Stimulated activated naive CD8-positive, alpha-beta T cell treated with anti-CD3 and anti-CD28 coated beads, Interleukin-15, Interleukin-2, amounts not matched to agents 100 ng/mL and 50 ng/mL, for 24 hours (primary cell): ENCODE measurements at regions not wholly inside any gene's neighbourhood (a gene's known extent, or its start where the extent isn't known, plus 50 kb on each side); places are given as distances from the start of the nearest gene placed in this dataset.

Experiments
- H3K27ac Mint-ChIP-seq: one replicate; pipeline ENCODE4 v1.8.0; 2021; ENCODE audit warnings: mild to moderate bottlenecking, mixed read lengths
- H3K27me3 Mint-ChIP-seq: one replicate; pipeline ENCODE4 v1.8.0; 2021; ENCODE audit warnings: mixed read lengths
- H3K36me3 Mint-ChIP-seq: one replicate; pipeline ENCODE4 v1.8.0; 2021; ENCODE audit warnings: low read depth, mixed read lengths
- H3K4me1 Mint-ChIP-seq: one replicate; pipeline ENCODE4 v1.8.0; 2021; ENCODE audit warnings: low read depth, mixed read lengths
- H3K4me3 Mint-ChIP-seq: one replicate; pipeline ENCODE4 v1.8.0; 2021; ENCODE audit warnings: mild to moderate bottlenecking, mixed read lengths
- H3K9me3 Mint-ChIP-seq: one replicate; pipeline ENCODE4 v1.8.0; 2021; ENCODE audit warnings: mixed read lengths

- Mint-ChIP-seq H3K4me3 (no peak overlapping the region), H3K9me3 (no peaks in the 10 kb centered on the region), H3K4me1 (no peaks in the 10 kb centered on the region), H3K27ac (no peak overlapping the region), H3K27me3 (peaks cover 4% of the 10 kb centered on the region), H3K36me3 (no peaks in the 10 kb centered on the region)
Observed at GRCh38 chr12:115770643-115771042, 506.9 kb downstream of the MED13L start.

GRCh38 chr12:115767916-115768315, 509.6 kb downstream of the MED13L start:
- H3K4me3 Mint-ChIP-seq = no peak overlapping the region
- H3K9me3 Mint-ChIP-seq = no peaks in the 10 kb centered on the region
- peaks cover 4% of the 10 kb centered on the region for H3K27me3 Mint-ChIP-seq
- H3K27ac Mint-ChIP-seq = no peak overlapping the region
- no peaks in the 10 kb centered on the region for H3K4me1 Mint-ChIP-seq
- no peaks in the 10 kb centered on the region for H3K36me3 Mint-ChIP-seq

- Mint-ChIP-seq H3K27me3 (peaks cover 8% of the 10 kb centered on the region), H3K27ac (no peak overlapping the region), H3K4me3 (no peak overlapping the region), H3K4me1 (no peaks in the 10 kb centered on the region), H3K36me3 (no peaks in the 10 kb centered on the region), H3K9me3 (no peaks in the 10 kb centered on the region)
Observed at GRCh38 chr12:115763982-115764621, 513.4 kb downstream of the MED13L start.

GRCh38 chr12:115763376-115763775, 514.1 kb downstream of the MED13L start:
- H3K27ac Mint-ChIP-seq = no peak overlapping the region
- no peaks in the 10 kb centered on the region for H3K9me3 Mint-ChIP-seq
- H3K4me1 Mint-ChIP-seq = no peaks in the 10 kb centered on the region
- H3K27me3 Mint-ChIP-seq = peaks cover 8% of the 10 kb centered on the region
- H3K36me3 Mint-ChIP-seq = no peaks in the 10 kb centered on the region
- H3K4me3 Mint-ChIP-seq = no peak overlapping the region

- H3K9me3 Mint-ChIP-seq = no peaks in the 10 kb centered on the region
- H3K27ac Mint-ChIP-seq = no peak overlapping the region
- no peaks in the 10 kb centered on the region for H3K36me3 Mint-ChIP-seq
- H3K4me3 Mint-ChIP-seq = no peak overlapping the region
- H3K27me3 Mint-ChIP-seq = peaks cover 12% of the 10 kb centered on the region
- no peaks in the 10 kb centered on the region for H3K4me1 Mint-ChIP-seq
Observed at GRCh38 chr12:115762936-115763335, 514.6 kb downstream of the MED13L start.

- Mint-ChIP-seq H3K27me3 (peaks cover 17% of the 10 kb centered on the region), H3K27ac (no peak overlapping the region), H3K4me3 (no peak overlapping the region), H3K9me3 (no peaks in the 10 kb centered on the region), H3K36me3 (no peaks in the 10 kb centered on the region), H3K4me1 (no peaks in the 10 kb centered on the region)
Observed at GRCh38 chr12:115761784-115762183, 515.7 kb downstream of the MED13L start.

- H3K27ac Mint-ChIP-seq = no peak overlapping the region
- peaks cover 26% of the 10 kb centered on the region for H3K27me3 Mint-ChIP-seq
- no peak overlapping the region for H3K4me3 Mint-ChIP-seq
- H3K36me3 Mint-ChIP-seq = no peaks in the 10 kb centered on the region
- no peaks in the 10 kb centered on the region for H3K9me3 Mint-ChIP-seq
- H3K4me1 Mint-ChIP-seq = no peaks in the 10 kb centered on the region
Observed at GRCh38 chr12:115760231-115760630, 517.3 kb downstream of the MED13L start.

- Mint-ChIP-seq H3K4me1 (no peaks in the 10 kb centered on the region), H3K4me3 (no peak overlapping the region), H3K36me3 (no peaks in the 10 kb centered on the region), H3K27ac (no peak overlapping the region), H3K9me3 (no peaks in the 10 kb centered on the region), H3K27me3 (peaks cover 29% of the 10 kb centered on the region)
Observed at GRCh38 chr12:115758877-115759620, 518.4 kb downstream of the MED13L start.

- Mint-ChIP-seq H3K27ac (no peak overlapping the region), H3K9me3 (no peaks in the 10 kb centered on the region), H3K36me3 (no peaks in the 10 kb centered on the region), H3K4me1 (no peaks in the 10 kb centered on the region), H3K4me3 (no peak overlapping the region), H3K27me3 (peaks cover 29% of the 10 kb centered on the region)
Observed at GRCh38 chr12:115758183-115758582, 519.3 kb downstream of the MED13L start.

GRCh38 chr12:115756804-115757203, 520.7 kb downstream of the MED13L start:
- no peak overlapping the region for H3K4me3 Mint-ChIP-seq
- H3K36me3 Mint-ChIP-seq = no peaks in the 10 kb centered on the region
- no peaks in the 10 kb centered on the region for H3K9me3 Mint-ChIP-seq
- H3K27me3 Mint-ChIP-seq = peaks cover 39% of the 10 kb centered on the region
- no peaks in the 10 kb centered on the region for H3K4me1 Mint-ChIP-seq
- no peak overlapping the region for H3K27ac Mint-ChIP-seq

GRCh38 chr12:115756271-115756670, 521.2 kb downstream of the MED13L start:
- H3K27ac Mint-ChIP-seq = no peak overlapping the region
- H3K27me3 Mint-ChIP-seq = peaks cover 42% of the 10 kb centered on the region
- no peaks in the 10 kb centered on the region for H3K36me3 Mint-ChIP-seq
- H3K9me3 Mint-ChIP-seq = no peaks in the 10 kb centered on the region
- no peaks in the 10 kb centered on the region for H3K4me1 Mint-ChIP-seq
- no peak overlapping the region for H3K4me3 Mint-ChIP-seq

- Mint-ChIP-seq H3K27me3 (peaks cover 39% of the 10 kb centered on the region), H3K4me1 (no peaks in the 10 kb centered on the region), H3K36me3 (no peaks in the 10 kb centered on the region), H3K4me3 (no peak overlapping the region), H3K9me3 (no peaks in the 10 kb centered on the region), H3K27ac (no peak overlapping the region)
Observed at GRCh38 chr12:115755725-115756085, 521.8 kb downstream of the MED13L start.

GRCh38 chr12:115755061-115755724, 522.3 kb downstream of the MED13L start:
- H3K27ac Mint-ChIP-seq = no peak overlapping the region

GRCh38 chr12:115752913-115753726, 524.4 kb downstream of the MED13L start:
- no peaks in the 10 kb centered on the region for H3K9me3 Mint-ChIP-seq

More at GRCh38 chr12:115755061-115755724, 522.3 kb downstream of the MED13L start:
- Mint-ChIP-seq H3K4me1 (no peaks in the 10 kb centered on the region), H3K27me3 (peaks cover 38% of the 10 kb centered on the region), H3K4me3 (no peak overlapping the region), H3K9me3 (no peaks in the 10 kb centered on the region), H3K36me3 (no peaks in the 10 kb centered on the region)

GRCh38 chr12:115752156-115752555, 525.3 kb downstream of the MED13L start:
- Mint-ChIP-seq H3K9me3 (no peaks in the 10 kb centered on the region), H3K4me3 (no peak overlapping the region), H3K27ac (no peak overlapping the region), H3K27me3 (peaks cover 30% of the 10 kb centered on the region), H3K36me3 (no peaks in the 10 kb centered on the region), H3K4me1 (no peaks in the 10 kb centered on the region)

More at GRCh38 chr12:115752913-115753726, 524.4 kb downstream of the MED13L start:
- Mint-ChIP-seq H3K4me3 (no peak overlapping the region), H3K27me3 (peaks cover 39% of the 10 kb centered on the region), H3K4me1 (no peaks in the 10 kb centered on the region), H3K36me3 (no peaks in the 10 kb centered on the region), H3K27ac (no peak overlapping the region)
